ENCODE measurements at regions not wholly inside any gene's neighbourhood (a gene's known extent, or its start where the extent isn't known, plus 50 kb on each side); places are given as distances from the start of the nearest gene placed in this dataset.

- Histone ChIP-seq H3K36me3 (ENCODE audit: insufficient read depth, low read length) (no peaks in the 10 kb centered on the region), H3K27me3 (ENCODE audit: insufficient read depth, low read length) (no peaks in the 10 kb centered on the region), H3K27ac (ENCODE audit: low read depth, low read length) (no peak overlapping the region), H3K79me2 (ENCODE audit: control insufficient read depth, insufficient read depth, low read length, unreplicated experiment) (no peaks in the 10 kb centered on the region), H2AFZ (ENCODE audit: low read length, unreplicated experiment) (no peak overlapping the region), H3K4me1 (ENCODE audit: control insufficient read depth, insufficient read depth, low read length, unreplicated experiment) (no peaks in the 10 kb centered on the region), H3K4me3 (ENCODE audit: low read depth, low read length) (no peak overlapping the region)
These were observed 810.7 kb upstream of the AMOT start for GRCh38 chrX:113651306-113651705.

- Histone ChIP-seq H3K79me2 (ENCODE audit: control insufficient read depth, insufficient read depth, low read length, unreplicated experiment) (no peaks in the 10 kb centered on the region), H3K27ac (ENCODE audit: low read depth, low read length) (no peak overlapping the region), H3K27me3 (ENCODE audit: insufficient read depth, low read length) (no peaks in the 10 kb centered on the region), H3K4me3 (ENCODE audit: low read depth, low read length) (no peak overlapping the region), H3K36me3 (ENCODE audit: insufficient read depth, low read length) (no peaks in the 10 kb centered on the region), H3K4me1 (ENCODE audit: control insufficient read depth, insufficient read depth, low read length, unreplicated experiment) (no peaks in the 10 kb centered on the region), H2AFZ (ENCODE audit: low read length, unreplicated experiment) (no peak overlapping the region)
These were observed 803.8 kb upstream of the AMOT start for GRCh38 chrX:113644426-113644825.

- Histone ChIP-seq H3K4me3 (ENCODE audit: low read depth, low read length) (no peak overlapping the region), H3K4me1 (ENCODE audit: control insufficient read depth, insufficient read depth, low read length, unreplicated experiment) (no peaks in the 10 kb centered on the region), H3K36me3 (ENCODE audit: insufficient read depth, low read length) (no peaks in the 10 kb centered on the region), H2AFZ (ENCODE audit: low read length, unreplicated experiment) (no peak overlapping the region), H3K27me3 (ENCODE audit: insufficient read depth, low read length) (no peaks in the 10 kb centered on the region), H3K27ac (ENCODE audit: low read depth, low read length) (no peak overlapping the region), H3K79me2 (ENCODE audit: control insufficient read depth, insufficient read depth, low read length, unreplicated experiment) (no peaks in the 10 kb centered on the region)
These were observed 793.9 kb upstream of the AMOT start for GRCh38 chrX:113634565-113634964.

GRCh38 chrX:113629326-113629725 lies 788.7 kb upstream of the AMOT start:
- Histone ChIP-seq H3K79me2 (ENCODE audit: control insufficient read depth, insufficient read depth, low read length, unreplicated experiment) (no peaks in the 10 kb centered on the region), H3K27ac (ENCODE audit: low read depth, low read length) (no peak overlapping the region), H3K27me3 (ENCODE audit: insufficient read depth, low read length) (no peaks in the 10 kb centered on the region), H3K4me3 (ENCODE audit: low read depth, low read length) (no peak overlapping the region), H3K4me1 (ENCODE audit: control insufficient read depth, insufficient read depth, low read length, unreplicated experiment) (no peaks in the 10 kb centered on the region), H3K36me3 (ENCODE audit: insufficient read depth, low read length) (no peaks in the 10 kb centered on the region), H2AFZ (ENCODE audit: low read length, unreplicated experiment) (no peak overlapping the region)

- Histone ChIP-seq H3K4me1 (ENCODE audit: control insufficient read depth, insufficient read depth, low read length, unreplicated experiment) (no peaks in the 10 kb centered on the region), H3K36me3 (ENCODE audit: insufficient read depth, low read length) (no peaks in the 10 kb centered on the region), H3K27me3 (ENCODE audit: insufficient read depth, low read length) (no peaks in the 10 kb centered on the region), H3K4me3 (ENCODE audit: low read depth, low read length) (no peak overlapping the region), H2AFZ (ENCODE audit: low read length, unreplicated experiment) (no peak overlapping the region), H3K79me2 (ENCODE audit: control insufficient read depth, insufficient read depth, low read length, unreplicated experiment) (no peaks in the 10 kb centered on the region), H3K27ac (ENCODE audit: low read depth, low read length) (no peak overlapping the region)
These were observed 753.7 kb upstream of the AMOT start for GRCh38 chrX:113594123-113594841.

GRCh38 chrX:113586281-113586898 lies 745.8 kb upstream of the AMOT start:
- no peak overlapping the region for H2AFZ ChIP-seq (ENCODE audit: low read length, unreplicated experiment)
- no peaks in the 10 kb centered on the region for H3K79me2 ChIP-seq (ENCODE audit: control insufficient read depth, insufficient read depth, low read length, unreplicated experiment)
- no peaks in the 10 kb centered on the region for H3K27me3 ChIP-seq (ENCODE audit: insufficient read depth, low read length)
- no peaks in the 10 kb centered on the region for H3K36me3 ChIP-seq (ENCODE audit: insufficient read depth, low read length)
- no peak overlapping the region for H3K27ac ChIP-seq (ENCODE audit: low read depth, low read length)
- no peak overlapping the region for H3K4me3 ChIP-seq (ENCODE audit: low read depth, low read length)
- no peaks in the 10 kb centered on the region for H3K4me1 ChIP-seq (ENCODE audit: control insufficient read depth, insufficient read depth, low read length, unreplicated experiment)

GRCh38 chrX:113580486-113580885 lies 739.9 kb upstream of the AMOT start:
- H2AFZ ChIP-seq (ENCODE audit: low read length, unreplicated experiment) = no peak overlapping the region
- H3K27me3 ChIP-seq (ENCODE audit: insufficient read depth, low read length) = no peaks in the 10 kb centered on the region
- no peaks in the 10 kb centered on the region for H3K79me2 ChIP-seq (ENCODE audit: control insufficient read depth, insufficient read depth, low read length, unreplicated experiment)
- H3K36me3 ChIP-seq (ENCODE audit: insufficient read depth, low read length) = no peaks in the 10 kb centered on the region
- H3K4me3 ChIP-seq (ENCODE audit: low read depth, low read length) = no peak overlapping the region
- no peak overlapping the region for H3K27ac ChIP-seq (ENCODE audit: low read depth, low read length)
- no peaks in the 10 kb centered on the region for H3K4me1 ChIP-seq (ENCODE audit: control insufficient read depth, insufficient read depth, low read length, unreplicated experiment)

GRCh38 chrX:113558576-113558975 lies 717.9 kb upstream of the AMOT start:
- no peak overlapping the region for H2AFZ ChIP-seq (ENCODE audit: low read length, unreplicated experiment)
- no peaks in the 10 kb centered on the region for H3K27me3 ChIP-seq (ENCODE audit: insufficient read depth, low read length)
- H3K36me3 ChIP-seq (ENCODE audit: insufficient read depth, low read length) = no peaks in the 10 kb centered on the region
- H3K79me2 ChIP-seq (ENCODE audit: control insufficient read depth, insufficient read depth, low read length, unreplicated experiment) = no peaks in the 10 kb centered on the region
- no peaks in the 10 kb centered on the region for H3K4me1 ChIP-seq (ENCODE audit: control insufficient read depth, insufficient read depth, low read length, unreplicated experiment)
- H3K4me3 ChIP-seq (ENCODE audit: low read depth, low read length) = no peak overlapping the region
- H3K27ac ChIP-seq (ENCODE audit: low read depth, low read length) = no peak overlapping the region

- H3K4me3 ChIP-seq (ENCODE audit: low read depth, low read length) = no peak overlapping the region
- no peaks in the 10 kb centered on the region for H3K4me1 ChIP-seq (ENCODE audit: control insufficient read depth, insufficient read depth, low read length, unreplicated experiment)
- H3K36me3 ChIP-seq (ENCODE audit: insufficient read depth, low read length) = no peaks in the 10 kb centered on the region
- H3K27me3 ChIP-seq (ENCODE audit: insufficient read depth, low read length) = no peaks in the 10 kb centered on the region
- no peak overlapping the region for H3K27ac ChIP-seq (ENCODE audit: low read depth, low read length)
- H3K79me2 ChIP-seq (ENCODE audit: control insufficient read depth, insufficient read depth, low read length, unreplicated experiment) = no peaks in the 10 kb centered on the region
- no peak overlapping the region for H2AFZ ChIP-seq (ENCODE audit: low read length, unreplicated experiment)
These were observed 711.3 kb upstream of the AMOT start for GRCh38 chrX:113551919-113552318.

GRCh38 chrX:113548308-113549015 lies 707.8 kb upstream of the AMOT start:
- no peaks in the 10 kb centered on the region for H3K36me3 ChIP-seq (ENCODE audit: insufficient read depth, low read length)
- no peak overlapping the region for H3K4me3 ChIP-seq (ENCODE audit: low read depth, low read length)
- no peak overlapping the region for H3K27ac ChIP-seq (ENCODE audit: low read depth, low read length)
- no peak overlapping the region for H2AFZ ChIP-seq (ENCODE audit: low read length, unreplicated experiment)
- H3K27me3 ChIP-seq (ENCODE audit: insufficient read depth, low read length) = no peaks in the 10 kb centered on the region
- no peaks in the 10 kb centered on the region for H3K79me2 ChIP-seq (ENCODE audit: control insufficient read depth, insufficient read depth, low read length, unreplicated experiment)
- no peaks in the 10 kb centered on the region for H3K4me1 ChIP-seq (ENCODE audit: control insufficient read depth, insufficient read depth, low read length, unreplicated experiment)

GRCh38 chrX:113545040-113545439 lies 704.4 kb upstream of the AMOT start:
- Histone ChIP-seq H2AFZ (ENCODE audit: low read length, unreplicated experiment) (no peak overlapping the region), H3K27ac (ENCODE audit: low read depth, low read length) (no peak overlapping the region), H3K4me1 (ENCODE audit: control insufficient read depth, insufficient read depth, low read length, unreplicated experiment) (no peaks in the 10 kb centered on the region), H3K4me3 (ENCODE audit: low read depth, low read length) (no peak overlapping the region), H3K36me3 (ENCODE audit: insufficient read depth, low read length) (no peaks in the 10 kb centered on the region), H3K27me3 (ENCODE audit: insufficient read depth, low read length) (no peaks in the 10 kb centered on the region), H3K79me2 (ENCODE audit: control insufficient read depth, insufficient read depth, low read length, unreplicated experiment) (no peaks in the 10 kb centered on the region)
